Activated naive CD8-positive, alpha-beta T cell treated with anti-CD3 and anti-CD28 coated beads, Interleukin-2, amount 50 U/mL, for 24 hours (primary cell): ENCODE measurements at regions not wholly inside any gene's neighbourhood (a gene's known extent, or its start where the extent isn't known, plus 50 kb on each side); places are given as distances from the start of the nearest gene placed in this dataset.

ENCODE experiments used
- ATAC-seq: fragments of 150-1000 bp; cut with Tn5 transposase; one replicate; pipeline ENCODE4 v1.10.0; 2021
- DNase-seq: peaks from one replicate; pipeline ENCODE4 v3.0.0; 2021
- H3K27ac Mint-ChIP-seq: one replicate; pipeline ENCODE4 v1.8.0; 2021; ENCODE audit warnings: mild to moderate bottlenecking, mixed read lengths
- H3K27me3 Mint-ChIP-seq: one replicate; pipeline ENCODE4 v1.8.0; 2021; ENCODE audit warnings: mixed read lengths
- H3K36me3 Mint-ChIP-seq: one replicate; pipeline ENCODE4 v1.8.0; 2021; ENCODE audit warnings: low read depth, mixed read lengths
- H3K4me1 Mint-ChIP-seq: one replicate; pipeline ENCODE4 v1.8.0; 2021; ENCODE audit warnings: mixed read lengths
- H3K4me3 Mint-ChIP-seq: one replicate; pipeline ENCODE4 v1.8.0; 2021; ENCODE audit warnings: mild to moderate bottlenecking, moderate library complexity, mixed read lengths
- H3K9me3 Mint-ChIP-seq: one replicate; pipeline ENCODE4 v1.8.0; 2021; ENCODE audit warnings: mixed read lengths

GRCh38 chr4:123659262-123659661 lies 262.7 kb downstream of the SPRY1 start:
- H3K4me1 Mint-ChIP-seq: peaks cover 19% of the 10 kb centered on the region
- no peak overlapping the region for H3K4me3 Mint-ChIP-seq
- no peak for ATAC-seq
- peaks cover 3% of the 10 kb centered on the region for H3K36me3 Mint-ChIP-seq
- no peak overlapping the region for H3K27ac Mint-ChIP-seq
- H3K27me3 Mint-ChIP-seq: peaks cover 5% of the 10 kb centered on the region
- H3K9me3 Mint-ChIP-seq: peaks cover 15% of the 10 kb centered on the region
- no peak for DNase-seq

- Mint-ChIP-seq H3K4me1 (peaks cover 19% of the 10 kb centered on the region), H3K27ac (no peak overlapping the region), H3K27me3 (peaks cover 5% of the 10 kb centered on the region), H3K36me3 (peaks cover 3% of the 10 kb centered on the region), H3K4me3 (no peak overlapping the region), H3K9me3 (peaks cover 15% of the 10 kb centered on the region)
- ATAC-seq: no peak
- no peak for DNase-seq
Observed at GRCh38 chr4:123659730-123660129, 263.1 kb downstream of the SPRY1 start.

DNA sequence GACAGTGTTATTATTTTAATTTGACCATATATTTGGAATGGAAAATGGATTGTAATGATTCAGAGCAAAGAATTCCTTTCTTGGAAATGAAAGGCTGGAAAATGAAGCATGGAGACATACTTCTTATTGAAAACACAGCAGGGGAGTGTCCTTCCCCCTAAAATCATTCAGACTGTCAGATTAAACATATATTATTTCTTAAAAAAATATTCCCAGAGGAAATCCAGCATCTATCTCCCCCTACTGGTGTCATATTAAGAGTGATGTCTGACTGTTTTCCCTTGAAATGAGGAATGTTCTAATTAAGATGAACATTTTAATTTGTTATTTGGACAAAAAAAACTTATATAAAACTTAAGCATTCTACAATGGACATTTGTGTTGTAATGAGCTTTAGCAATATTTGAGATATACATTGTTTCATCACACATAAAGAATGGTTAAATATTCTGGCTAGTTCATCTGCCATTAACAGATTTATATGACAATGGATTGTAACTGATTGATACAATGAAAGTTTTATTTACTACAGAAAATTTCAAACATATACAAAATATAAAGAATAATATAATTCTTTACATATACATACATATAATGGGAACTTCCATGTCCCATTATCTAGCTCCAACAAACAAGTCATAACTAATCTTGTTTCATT lies 264.6 kb downstream of the SPRY1 start:
- peaks cover 8% of the 10 kb centered on the region for H3K27me3 Mint-ChIP-seq
- no peak overlapping the region for H3K27ac Mint-ChIP-seq
- no peak for ATAC-seq
- H3K36me3 Mint-ChIP-seq: peaks cover 3% of the 10 kb centered on the region
- DNase-seq: no peak
- H3K4me1 Mint-ChIP-seq: peaks cover 19% of the 10 kb centered on the region
- no peak overlapping the region for H3K4me3 Mint-ChIP-seq
- H3K9me3 Mint-ChIP-seq: peaks cover 5% of the 10 kb centered on the region

DNA sequence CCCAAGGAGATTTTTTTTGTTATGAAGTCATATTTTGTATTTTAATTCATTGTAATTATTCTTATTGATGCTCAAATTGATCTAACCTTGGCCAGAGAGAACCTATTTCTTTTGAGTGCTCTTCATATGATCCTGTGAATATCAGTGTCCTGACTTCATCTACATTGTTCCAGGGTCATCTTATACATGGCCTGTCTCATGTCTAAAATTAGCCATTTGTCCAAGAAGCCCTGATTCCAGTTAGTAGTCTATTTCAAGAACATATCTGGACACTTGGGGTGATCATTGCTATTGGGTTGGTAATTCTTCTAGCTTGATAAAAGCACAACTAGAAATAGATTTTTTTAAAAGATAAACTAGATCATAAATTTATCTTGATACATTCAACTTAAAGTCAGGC lies 266.2 kb downstream of the SPRY1 start:
- H3K27me3 Mint-ChIP-seq: peaks cover 15% of the 10 kb centered on the region
- H3K36me3 Mint-ChIP-seq: no peaks in the 10 kb centered on the region
- no peak overlapping the region for H3K4me3 Mint-ChIP-seq

DNA sequence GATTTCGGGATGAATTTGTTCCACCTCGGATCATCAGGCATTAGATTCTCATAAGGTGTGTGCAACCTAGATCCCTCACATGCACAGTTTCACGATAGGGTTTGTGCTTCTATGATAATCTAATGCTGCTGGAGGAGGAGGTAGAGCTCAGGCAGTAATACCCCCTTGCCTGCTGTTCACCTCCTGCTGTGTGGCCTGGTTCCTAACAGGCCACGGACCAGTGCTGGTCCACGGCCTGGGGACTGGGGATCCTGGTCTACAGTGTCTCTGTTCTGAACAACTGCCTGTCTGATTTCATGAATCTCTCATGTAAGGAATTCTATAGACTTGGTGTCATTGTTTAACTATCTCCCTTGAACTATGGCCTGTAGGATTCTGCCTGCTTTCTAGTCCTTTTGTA lies 269.9 kb downstream of the SPRY1 start:
- no peak for ATAC-seq
- Mint-ChIP-seq H3K27ac (no peak overlapping the region), H3K27me3 (peaks cover 34% of the 10 kb centered on the region), H3K36me3 (peaks cover 3% of the 10 kb centered on the region), H3K4me1 (peaks cover 4% of the 10 kb centered on the region), H3K4me3 (no peak overlapping the region), H3K9me3 (peaks cover 8% of the 10 kb centered on the region)
- DNase-seq: no peak

More for the DNA sequence above, 266.2 kb downstream of the SPRY1 start:
- DNase-seq: no peak
- no peak for ATAC-seq
- Mint-ChIP-seq H3K27ac (no peak overlapping the region), H3K4me1 (peaks cover 10% of the 10 kb centered on the region), H3K9me3 (no peaks in the 10 kb centered on the region)

- Mint-ChIP-seq H3K4me3 (no peak overlapping the region), H3K27ac (no peak overlapping the region), H3K27me3 (peaks cover 35% of the 10 kb centered on the region), H3K9me3 (peaks cover 9% of the 10 kb centered on the region), H3K36me3 (peaks cover 3% of the 10 kb centered on the region), H3K4me1 (peaks cover 14% of the 10 kb centered on the region)
- DNase-seq: no peak
- ATAC-seq: no peak
Observed at GRCh38 chr4:123667496-123667895, 270.9 kb downstream of the SPRY1 start.

DNA sequence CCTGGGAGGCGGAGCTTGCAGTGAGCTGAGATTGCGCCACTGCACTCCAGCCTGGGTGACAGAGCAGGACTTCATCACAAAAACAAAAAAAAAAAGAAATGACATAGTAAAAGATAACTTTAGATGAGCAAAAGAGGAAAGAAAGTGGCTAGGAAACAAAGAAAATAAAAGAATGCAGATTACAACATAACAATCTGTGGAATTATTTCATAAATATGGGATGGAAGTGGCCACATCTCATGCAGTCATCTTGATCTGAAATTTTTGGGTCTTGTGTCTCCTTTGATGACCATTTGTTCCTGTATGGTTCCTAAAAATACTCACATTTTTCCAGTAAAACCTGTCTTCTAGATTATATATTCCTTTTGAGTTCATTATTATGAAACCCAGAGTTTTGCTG lies 271.4 kb downstream of the SPRY1 start:
- Mint-ChIP-seq H3K4me3 (no peak overlapping the region), H3K9me3 (peaks cover 9% of the 10 kb centered on the region), H3K4me1 (peaks cover 19% of the 10 kb centered on the region), H3K27ac (no peak overlapping the region), H3K27me3 (peaks cover 37% of the 10 kb centered on the region), H3K36me3 (peaks cover 3% of the 10 kb centered on the region)
- DNase-seq: no peak
- no peak for ATAC-seq

DNA sequence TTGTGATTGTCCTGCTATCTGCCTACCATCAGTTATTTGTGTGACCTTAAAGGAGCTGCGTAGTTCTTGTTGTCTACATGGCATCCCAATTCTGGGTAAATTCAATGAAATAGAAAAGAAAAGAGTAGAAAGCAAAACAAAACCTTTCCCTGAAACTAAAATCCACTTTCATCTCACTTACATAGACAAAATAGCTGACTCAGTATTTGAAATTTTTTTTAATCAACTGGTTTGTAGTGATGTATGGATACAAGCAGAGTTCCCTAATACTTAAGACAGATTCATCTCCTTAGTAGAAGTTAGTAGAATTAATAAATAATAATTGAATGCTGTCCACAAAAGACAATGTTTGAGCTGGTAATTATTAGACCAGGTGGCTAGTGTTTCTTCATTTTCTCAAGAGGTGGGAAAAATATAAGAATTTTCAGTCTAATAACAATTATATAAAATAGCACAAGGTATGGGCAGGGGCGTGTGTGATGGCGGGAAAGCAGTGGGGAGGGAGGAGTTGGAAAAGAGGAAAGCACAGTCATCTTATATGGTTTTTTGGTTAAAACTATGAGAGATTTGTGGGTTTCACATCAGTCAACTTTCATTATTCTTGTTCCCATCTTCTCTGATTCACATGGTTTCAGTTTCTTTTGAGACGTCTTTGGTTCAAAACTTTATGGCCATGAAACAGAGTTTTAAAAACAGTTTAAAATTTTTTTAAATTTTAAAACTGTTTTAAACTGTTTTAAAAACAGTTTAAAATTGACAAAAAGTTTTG lies 275.2 kb downstream of the SPRY1 start:
- no peak overlapping the region for H3K4me3 Mint-ChIP-seq
- H3K36me3 Mint-ChIP-seq: peaks cover 3% of the 10 kb centered on the region
- peaks cover 55% of the 10 kb centered on the region for H3K27me3 Mint-ChIP-seq
- peak overlapping the region; percentile 69 for H3K27ac Mint-ChIP-seq
- DNase-seq (peak; percentile 23), ATAC-seq (peak; percentile 87)
- H3K9me3 Mint-ChIP-seq: peaks cover 9% of the 10 kb centered on the region
- peaks cover 29% of the 10 kb centered on the region for H3K4me1 Mint-ChIP-seq

DNA sequence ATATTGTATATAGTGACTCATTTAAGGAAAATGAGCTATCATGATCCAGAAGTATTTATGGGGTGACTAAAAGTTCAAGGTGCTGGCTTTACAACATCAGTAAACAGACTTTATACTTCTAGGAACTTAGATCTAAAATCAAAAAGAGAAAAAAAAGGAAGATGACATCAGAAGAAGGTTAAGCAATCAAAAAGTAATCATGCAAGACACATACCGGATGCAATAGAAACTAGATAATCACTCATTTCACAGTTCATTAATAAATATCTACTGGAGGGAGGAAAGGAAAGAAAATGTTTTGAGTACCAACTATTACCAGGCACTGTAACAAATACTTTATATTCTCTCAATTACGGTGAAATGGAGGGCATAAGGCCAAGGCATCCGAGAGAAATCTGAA lies 276.4 kb downstream of the SPRY1 start:
- H3K36me3 Mint-ChIP-seq: peaks cover 3% of the 10 kb centered on the region
- no peak overlapping the region for H3K4me3 Mint-ChIP-seq
- H3K27me3 Mint-ChIP-seq: peaks cover 49% of the 10 kb centered on the region
- no peak overlapping the region for H3K27ac Mint-ChIP-seq
- peaks cover 29% of the 10 kb centered on the region for H3K4me1 Mint-ChIP-seq
- H3K9me3 Mint-ChIP-seq: peaks cover 9% of the 10 kb centered on the region
- ATAC-seq (no peak), DNase-seq (no peak)

DNA sequence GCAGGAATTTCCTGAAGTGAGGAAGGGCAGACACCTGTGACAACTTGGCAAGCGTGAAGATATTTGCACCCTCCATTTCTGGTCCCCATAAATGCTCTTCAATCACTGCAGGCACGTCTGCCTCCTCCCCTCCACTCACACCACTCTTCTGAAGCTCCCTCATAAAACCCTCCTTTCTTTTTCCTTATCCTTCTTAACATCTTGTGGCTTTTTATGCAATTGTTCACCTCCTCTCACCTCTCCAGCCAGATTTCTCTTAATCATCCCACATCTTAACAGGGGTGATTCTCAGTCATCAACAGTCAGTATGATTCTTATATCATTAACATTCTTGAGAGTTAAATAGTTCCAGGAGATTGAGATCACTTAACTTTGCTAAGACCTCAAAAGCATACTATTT lies 277.4 kb downstream of the SPRY1 start:
- ATAC-seq: peak; percentile 51

GRCh38 chr4:123674762-123675465 lies 278.3 kb downstream of the SPRY1 start:
- peaks cover 50% of the 10 kb centered on the region for H3K27me3 Mint-ChIP-seq
- ATAC-seq: no peak
- H3K4me3 Mint-ChIP-seq: no peak overlapping the region
- peaks cover 4% of the 10 kb centered on the region for H3K9me3 Mint-ChIP-seq
- H3K4me1 Mint-ChIP-seq: peaks cover 29% of the 10 kb centered on the region
- no peak overlapping the region for H3K27ac Mint-ChIP-seq
- H3K36me3 Mint-ChIP-seq: no peaks in the 10 kb centered on the region
- DNase-seq: no peak

More for the DNA sequence above, 277.4 kb downstream of the SPRY1 start:
- Mint-ChIP-seq H3K4me3 (no peak overlapping the region), H3K27ac (no peak overlapping the region), H3K4me1 (peaks cover 29% of the 10 kb centered on the region), H3K27me3 (peaks cover 51% of the 10 kb centered on the region), H3K36me3 (no peaks in the 10 kb centered on the region), H3K9me3 (peaks cover 4% of the 10 kb centered on the region)
- DNase-seq: no peak

DNA sequence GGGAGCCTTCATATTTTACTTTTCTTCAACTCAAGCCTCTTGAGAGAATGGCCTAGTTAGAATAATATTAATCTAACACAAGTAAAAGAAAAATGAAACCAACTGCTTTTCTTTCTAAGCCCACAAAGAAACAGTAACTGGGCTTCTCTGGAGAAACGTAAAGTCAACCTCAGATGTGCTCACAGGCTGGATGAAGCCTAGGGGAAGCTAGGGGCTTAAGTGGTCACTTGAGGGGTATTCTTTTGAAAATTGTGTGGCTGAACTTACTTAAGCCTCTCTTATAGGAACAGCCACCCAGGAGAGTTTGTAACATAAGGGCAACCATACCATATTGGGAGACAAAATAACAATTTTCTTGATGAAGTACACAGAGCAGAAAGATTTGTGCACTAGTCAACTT lies 279.0 kb downstream of the SPRY1 start:
- H3K4me1 Mint-ChIP-seq: peaks cover 29% of the 10 kb centered on the region
- peaks cover 48% of the 10 kb centered on the region for H3K27me3 Mint-ChIP-seq
- ATAC-seq (no peak), DNase-seq (no peak)
- no peak overlapping the region for H3K4me3 Mint-ChIP-seq
- H3K9me3 Mint-ChIP-seq: peaks cover 4% of the 10 kb centered on the region
- H3K27ac Mint-ChIP-seq: no peak overlapping the region
- no peaks in the 10 kb centered on the region for H3K36me3 Mint-ChIP-seq

GRCh38 chr4:123676071-123676889 lies 279.7 kb downstream of the SPRY1 start:
- Mint-ChIP-seq H3K4me1 (peaks cover 27% of the 10 kb centered on the region), H3K9me3 (peaks cover 3% of the 10 kb centered on the region), H3K27ac (no peak overlapping the region), H3K36me3 (no peaks in the 10 kb centered on the region), H3K27me3 (peaks cover 45% of the 10 kb centered on the region), H3K4me3 (no peak overlapping the region)
- DNase-seq: no peak
- no peak for ATAC-seq

- ATAC-seq (no peak), DNase-seq (no peak)
- Mint-ChIP-seq H3K4me3 (no peak overlapping the region), H3K27ac (no peak overlapping the region), H3K4me1 (peaks cover 22% of the 10 kb centered on the region), H3K9me3 (no peaks in the 10 kb centered on the region), H3K36me3 (no peaks in the 10 kb centered on the region), H3K27me3 (peaks cover 42% of the 10 kb centered on the region)
Observed at GRCh38 chr4:123676890-123677229, 280.3 kb downstream of the SPRY1 start.
